ENCODE measurements at regions not wholly inside any gene's neighbourhood (a gene's known extent, or its start where the extent isn't known, plus 50 kb on each side); places are given as distances from the start of the nearest gene placed in this dataset.
A peak's percentile ranks its signal among the peaks of the same experiment; 100 is the strongest.

GRCh38 chrX:6729626-6730025 is 194.7 kb upstream of the VCX3A start:
- Histone ChIP-seq H3K4me2 (no peak overlapping the region), H3K9me3 (ENCODE audit: low read depth) (no peaks in the 10 kb centered on the region), H3K36me3 (replicated peaks; ENCODE audit: insufficient read depth, low read depth) (no peaks in the 10 kb centered on the region), H3K27ac (peak overlapping the region; percentile 67), H4K20me1 (ENCODE audit: insufficient read depth, poor library complexity, severe bottlenecking) (no peaks in the 10 kb centered on the region), H3K27me3 (no peaks in the 10 kb centered on the region), H3K4me3 (no peak overlapping the region), H3K9me2 (replicated peaks; ENCODE audit: insufficient read depth) (no peaks in the 10 kb centered on the region), H2AFZ (no peak overlapping the region), H3K4me1 (ENCODE audit: insufficient read depth) (no peaks in the 10 kb centered on the region), H3K79me2 (no peaks in the 10 kb centered on the region)
- TF ChIP-seq EZH2 (IDR thresholded peaks at IDR 0.05; ENCODE audit: borderline replicate concordance) (no peak), EZH2phosphoT487 (IDR thresholded peaks at IDR 0.05; ENCODE audit: low read depth, severe bottlenecking, unreplicated experiment) (no peak), CTCF (IDR thresholded peaks at IDR 0.05; ENCODE audit: poor library complexity) (no peak)
- peak; percentile 5 for DNase-seq (ENCODE audit: low spot score)
- 66% methylated on average over 9 of the region's 9 CpGs for WGBS (ENCODE audit: low lambda C conversion rate, missing lambda C conversion rate)

- no peaks in the 10 kb centered on the region for H3K79me2 ChIP-seq
- TF ChIP-seq EZH2 (IDR thresholded peaks at IDR 0.05; ENCODE audit: borderline replicate concordance) (no peak), CTCF (IDR thresholded peaks at IDR 0.05; ENCODE audit: poor library complexity) (no peak), EZH2phosphoT487 (IDR thresholded peaks at IDR 0.05; ENCODE audit: low read depth, severe bottlenecking, unreplicated experiment) (no peak)
- H3K9me3 ChIP-seq (ENCODE audit: low read depth) = no peaks in the 10 kb centered on the region
- no peak overlapping the region for H2AFZ ChIP-seq
- H3K4me3 ChIP-seq = no peak overlapping the region
- no peaks in the 10 kb centered on the region for H3K9me2 ChIP-seq (replicated peaks; ENCODE audit: insufficient read depth)
- DNase-seq (ENCODE audit: low spot score) = no peak
- no peak overlapping the region for H3K27ac ChIP-seq
- H4K20me1 ChIP-seq (ENCODE audit: insufficient read depth, poor library complexity, severe bottlenecking) = no peaks in the 10 kb centered on the region
- H3K4me2 ChIP-seq = no peak overlapping the region
- 69% methylated on average over 6 of the region's 6 CpGs for WGBS (ENCODE audit: low lambda C conversion rate, missing lambda C conversion rate)
- no peaks in the 10 kb centered on the region for H3K36me3 ChIP-seq (replicated peaks; ENCODE audit: insufficient read depth, low read depth)
- no peaks in the 10 kb centered on the region for H3K4me1 ChIP-seq (ENCODE audit: insufficient read depth)
- H3K27me3 ChIP-seq = no peaks in the 10 kb centered on the region
Observed at GRCh38 chrX:6718766-6719165, 183.8 kb upstream of the VCX3A start.

GRCh38 chrX:6708676-6709380 is 173.9 kb upstream of the VCX3A start:
- H3K9me2 ChIP-seq (replicated peaks; ENCODE audit: insufficient read depth) = no peaks in the 10 kb centered on the region
- no peak overlapping the region for H3K4me2 ChIP-seq
- H3K79me2 ChIP-seq = no peaks in the 10 kb centered on the region
- no peaks in the 10 kb centered on the region for H3K27me3 ChIP-seq
- DNase-seq (ENCODE audit: low spot score) = no peak
- WGBS (ENCODE audit: low lambda C conversion rate, missing lambda C conversion rate) = 68% methylated on average over 5 of the region's 5 CpGs
- no peak overlapping the region for H2AFZ ChIP-seq
- H3K4me3 ChIP-seq = no peak overlapping the region
- no peaks in the 10 kb centered on the region for H3K36me3 ChIP-seq (replicated peaks; ENCODE audit: insufficient read depth, low read depth)
- H3K9me3 ChIP-seq (ENCODE audit: low read depth) = no peaks in the 10 kb centered on the region
- no peak overlapping the region for H3K27ac ChIP-seq
- no peaks in the 10 kb centered on the region for H4K20me1 ChIP-seq (ENCODE audit: insufficient read depth, poor library complexity, severe bottlenecking)
- H3K4me1 ChIP-seq (ENCODE audit: insufficient read depth) = no peaks in the 10 kb centered on the region
- no peak for TF ChIP-seq CTCF (IDR thresholded peaks at IDR 0.05; ENCODE audit: poor library complexity)
- TF ChIP-seq EZH2 (IDR thresholded peaks at IDR 0.05; ENCODE audit: borderline replicate concordance) = no peak
- TF ChIP-seq EZH2phosphoT487 (IDR thresholded peaks at IDR 0.05; ENCODE audit: low read depth, severe bottlenecking, unreplicated experiment) = no peak

Data from hepatocyte (in vitro differentiated cells).